GM21381 (cell line): ENCODE measurements at regions not wholly inside any gene's neighbourhood (a gene's known extent, or its start where the extent isn't known, plus 50 kb on each side); places are given as distances from the start of the nearest gene placed in this dataset.
A peak's percentile ranks its signal among the peaks of the same experiment; 100 is the strongest.

Experiments used
- ATAC-seq: cut with Tn5 transposase; IDR thresholded peaks from one replicate; pipeline ENCODE4 v1.9.1; 2021; ENCODE audit warnings: mild to moderate bottlenecking, moderate library complexity; ENCODE audit not compliant: unreplicated experiment

DNA sequence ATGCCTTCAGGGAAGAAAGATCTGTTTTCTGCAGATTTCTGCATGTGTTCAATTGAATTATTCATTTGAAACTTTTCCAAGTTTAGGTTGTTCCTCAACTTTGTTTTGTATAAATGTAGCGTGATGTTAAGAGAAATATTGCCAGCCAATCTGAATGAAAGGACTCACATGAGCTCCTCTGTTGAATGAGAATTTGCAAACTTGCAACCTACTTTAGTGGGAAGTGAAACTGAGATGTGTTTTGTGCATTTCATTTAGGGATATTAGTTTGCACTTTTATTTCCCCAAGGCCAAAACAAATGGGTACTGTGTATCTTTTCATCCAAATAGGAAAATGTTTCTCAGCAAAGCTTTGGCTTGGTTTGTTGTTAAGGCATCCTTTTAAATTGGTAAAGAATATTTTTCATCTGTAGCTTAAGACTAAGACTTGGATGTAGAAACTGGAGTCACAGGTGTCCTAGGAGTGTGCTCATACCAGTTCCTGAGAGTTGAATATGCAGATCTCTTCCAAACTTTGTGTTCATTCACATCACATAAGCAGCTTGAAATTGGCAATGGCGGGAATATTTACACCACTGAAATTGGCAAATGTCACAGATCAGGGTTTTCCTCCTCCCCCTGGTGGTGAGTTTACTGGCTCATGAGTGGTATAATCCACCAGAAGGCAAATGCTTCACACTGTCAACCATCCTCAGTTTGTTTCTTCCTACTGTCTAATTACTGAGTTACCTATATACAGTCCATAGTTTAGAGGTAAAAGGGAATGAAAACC lies 193.6 kb upstream of the BANK1 start:
- ATAC-seq = no peak

DNA sequence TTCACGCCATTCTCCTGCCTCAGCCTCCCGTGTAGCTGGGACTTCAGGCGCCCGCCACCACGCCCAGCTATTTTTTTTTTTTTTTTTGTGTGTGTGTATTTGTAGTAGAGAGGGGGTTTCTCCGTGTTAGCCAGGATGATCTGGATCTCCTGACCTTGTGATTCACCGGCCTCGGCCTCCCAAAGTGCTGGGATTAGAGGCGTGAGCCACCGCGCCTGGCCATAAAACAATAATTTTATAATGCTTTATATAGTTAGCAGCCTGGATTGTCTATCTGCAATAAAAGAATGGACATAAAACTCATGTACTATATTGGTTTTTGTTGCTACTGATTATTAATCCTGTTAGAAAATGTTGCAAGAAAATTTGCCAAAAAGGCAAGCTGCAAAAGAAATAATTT lies 195.9 kb upstream of the BANK1 start:
- ATAC-seq = no peak

DNA sequence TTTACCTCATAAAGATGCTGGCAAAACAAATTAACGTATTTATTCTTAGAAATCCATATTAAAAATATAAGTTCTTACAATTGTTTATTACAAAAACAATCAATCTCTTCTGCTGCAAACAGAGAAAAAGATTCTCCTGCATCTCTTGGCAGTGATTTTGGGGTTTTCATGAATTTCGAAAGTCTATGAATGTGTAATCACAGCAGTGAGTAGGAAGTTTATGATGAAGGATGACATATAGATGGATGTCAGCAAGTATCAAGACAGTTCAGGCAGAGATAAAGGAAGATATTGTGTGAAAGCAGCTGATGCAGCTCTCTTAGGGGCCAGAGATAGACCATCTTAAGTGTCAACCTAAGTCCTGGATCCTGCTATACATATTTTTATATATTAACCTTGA lies 196.9 kb upstream of the BANK1 start:
- no peak for ATAC-seq

DNA sequence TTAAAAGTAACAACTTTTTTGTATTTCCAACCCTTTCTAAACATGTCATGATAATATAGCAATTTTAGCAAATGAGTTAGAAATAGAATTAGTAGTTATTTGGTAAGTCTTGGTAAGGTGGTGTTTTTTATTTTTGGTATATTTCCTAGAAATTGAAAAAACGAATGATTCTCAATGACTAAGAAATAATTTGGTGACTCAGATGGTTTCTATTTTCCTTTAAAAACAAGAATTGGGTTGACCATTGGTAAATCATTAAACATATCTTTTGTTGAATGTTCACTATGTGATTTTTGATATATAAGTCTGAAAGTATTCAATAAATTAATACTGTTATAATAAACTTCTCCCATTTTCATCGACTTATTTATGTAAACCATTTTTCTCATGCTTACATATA lies 206.2 kb upstream of the BANK1 start:
- no peak for ATAC-seq

DNA sequence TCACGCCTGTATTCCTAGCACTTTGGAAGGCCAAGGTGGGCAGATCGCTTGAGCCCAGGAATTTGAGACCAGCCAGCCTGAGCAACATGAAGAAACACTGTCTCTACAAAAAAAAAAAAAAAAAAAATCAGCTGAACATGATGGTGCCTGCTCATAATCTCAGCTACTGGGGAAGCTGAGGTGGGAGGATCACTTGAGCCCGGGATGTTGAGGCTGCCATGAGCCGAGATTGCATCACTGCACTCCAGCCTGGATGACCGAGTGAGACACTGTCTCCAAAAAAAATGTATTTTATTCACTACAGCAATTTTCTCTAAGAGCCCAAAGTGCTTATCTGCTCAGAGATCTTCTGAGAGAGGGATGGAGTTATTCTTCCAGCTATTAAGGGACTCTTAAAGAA lies 215.8 kb upstream of the PPP3CA start:
- no peak for ATAC-seq

DNA sequence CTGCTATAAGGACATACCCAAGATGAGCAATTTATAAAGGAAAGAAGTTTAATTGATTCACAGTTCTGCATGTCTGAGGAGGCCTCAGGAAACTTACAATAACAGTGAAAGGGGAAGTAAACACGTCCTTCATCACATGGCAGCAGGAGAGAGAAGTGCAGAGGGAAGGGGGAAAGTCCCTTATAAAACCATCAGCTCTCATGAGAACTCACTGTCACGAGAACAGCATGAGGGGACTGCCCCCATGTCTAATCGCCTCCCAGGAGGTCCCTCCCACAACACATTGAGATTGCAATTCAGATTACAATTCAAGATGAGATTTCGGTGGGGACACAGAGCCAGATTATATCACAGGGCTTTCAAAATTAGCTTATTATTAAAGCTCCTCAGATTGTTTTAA lies 209.5 kb upstream of the PPP3CA start:
- no peak for ATAC-seq

DNA sequence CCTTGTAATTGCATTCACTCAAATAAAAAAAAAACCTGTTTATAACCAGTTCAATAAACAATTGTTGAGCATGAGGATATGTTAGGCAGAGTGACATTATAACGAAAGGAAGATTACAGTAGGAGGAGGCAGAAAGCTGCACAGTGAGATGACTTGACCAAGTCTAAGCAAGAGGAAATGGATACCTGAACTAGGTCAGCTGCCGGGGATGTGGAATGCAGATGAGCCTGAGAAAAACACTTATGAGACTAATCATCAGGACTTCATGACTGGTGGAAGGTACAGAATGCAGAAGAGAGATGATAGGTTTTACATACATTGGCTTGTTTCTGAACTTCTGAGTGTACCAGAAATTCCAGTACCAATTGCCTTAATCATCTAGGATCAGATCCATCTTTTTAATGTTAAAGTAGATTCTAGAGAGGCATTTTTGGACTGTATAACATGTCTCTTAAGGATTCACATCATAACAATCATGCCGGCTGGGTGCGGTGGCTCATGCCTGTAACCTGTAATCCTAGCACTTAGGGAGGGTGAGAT lies 208.1 kb upstream of the PPP3CA start:
- ATAC-seq = no peak

DNA sequence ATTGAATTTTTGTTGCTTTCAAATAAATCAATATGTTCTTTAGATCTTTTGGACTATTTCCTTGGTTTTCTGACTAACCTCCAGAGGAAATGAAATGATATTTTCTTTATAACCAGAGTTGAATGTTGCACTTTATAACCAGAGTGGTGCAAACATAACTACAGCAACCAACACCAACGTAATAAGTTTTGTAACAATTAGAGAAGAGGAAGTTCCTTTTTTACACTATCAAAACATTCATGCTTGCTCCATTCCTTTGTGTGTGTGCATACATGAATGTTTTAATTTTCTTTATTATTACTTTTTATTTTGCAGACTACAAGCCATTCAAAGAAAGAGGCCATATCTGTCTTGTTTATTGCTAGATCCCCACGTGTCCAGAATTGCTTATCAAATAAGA lies 193.0 kb upstream of the PPP3CA start:
- no peak for ATAC-seq

DNA sequence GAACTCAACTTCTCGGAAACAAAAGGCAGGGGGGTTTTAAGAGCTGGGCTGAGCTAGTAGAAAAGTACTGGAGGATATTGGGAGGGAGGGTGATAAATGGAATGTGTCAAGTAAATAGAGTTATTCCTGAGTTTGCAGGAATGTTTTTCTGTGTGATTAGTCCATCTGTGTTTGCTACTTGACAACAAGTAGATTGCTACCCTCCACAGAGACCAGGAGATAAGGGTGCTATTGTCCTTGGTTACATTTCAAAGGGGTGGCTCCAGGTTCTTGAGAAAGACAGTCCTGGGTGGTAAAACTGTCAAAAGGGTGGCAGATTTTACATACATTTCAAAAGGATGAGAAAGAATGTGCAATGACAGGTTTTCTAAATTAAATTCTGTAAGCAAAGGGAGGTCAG lies 181.2 kb upstream of the PPP3CA start:
- no peak for ATAC-seq

DNA sequence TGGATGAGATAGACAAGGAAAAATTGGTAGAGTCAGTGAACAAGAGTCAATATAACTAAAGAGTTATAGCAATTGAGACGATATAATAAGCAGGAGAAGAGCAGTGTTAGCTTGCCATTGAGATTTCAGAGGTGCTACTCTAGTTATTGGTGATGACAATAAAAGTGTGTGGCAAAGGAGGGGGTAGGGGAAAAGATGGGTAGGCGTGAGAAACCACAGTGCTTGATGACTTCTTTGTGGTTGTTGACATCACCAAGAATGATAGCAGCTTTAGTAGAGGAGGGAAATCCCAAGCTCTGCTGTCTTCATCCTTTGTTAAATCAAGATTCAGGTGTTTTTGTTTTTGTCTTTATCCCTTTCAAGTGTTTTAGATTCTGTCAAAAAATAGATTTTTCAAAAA lies 179.9 kb upstream of the PPP3CA start:
- peak; percentile 99 for ATAC-seq

DNA sequence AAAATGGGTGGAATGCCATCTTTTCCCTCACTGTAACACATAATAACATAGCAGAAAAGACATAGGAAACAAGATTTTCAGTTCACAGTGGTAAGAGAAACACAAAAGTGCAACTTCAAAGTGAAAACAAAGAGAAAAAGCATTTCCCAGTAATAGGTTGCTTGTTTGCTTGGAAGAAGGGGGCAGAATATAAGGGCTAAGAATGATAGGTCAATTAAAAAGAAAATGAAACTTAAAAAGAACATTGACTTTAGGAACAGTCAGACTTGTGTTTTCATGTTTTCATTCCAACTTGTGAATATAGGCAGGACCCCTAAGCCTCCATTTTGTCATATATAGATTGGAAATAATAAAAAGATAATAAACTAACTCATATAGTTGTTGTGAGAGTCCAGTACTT lies 168.2 kb upstream of the PPP3CA start:
- no peak for ATAC-seq

DNA sequence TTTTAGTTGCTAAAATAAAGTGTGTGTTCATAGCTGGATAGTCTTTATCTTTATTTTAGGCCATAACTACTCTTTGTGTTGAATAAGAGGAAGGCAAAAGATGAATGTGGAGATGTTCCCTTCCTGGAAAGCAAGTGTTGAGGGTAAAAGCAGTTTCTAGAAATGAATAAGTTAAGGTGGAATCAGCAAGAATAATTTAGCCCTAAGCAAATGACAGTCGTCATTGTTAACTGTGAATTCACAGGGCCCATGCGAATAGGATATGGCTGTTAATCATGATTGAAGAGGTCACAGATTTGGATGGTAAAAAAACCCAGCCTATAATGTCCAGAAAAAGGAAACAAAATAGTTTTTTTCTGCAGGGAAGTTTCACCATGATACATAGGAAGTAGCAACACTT lies 167.8 kb upstream of the PPP3CA start:
- ATAC-seq = no peak

DNA sequence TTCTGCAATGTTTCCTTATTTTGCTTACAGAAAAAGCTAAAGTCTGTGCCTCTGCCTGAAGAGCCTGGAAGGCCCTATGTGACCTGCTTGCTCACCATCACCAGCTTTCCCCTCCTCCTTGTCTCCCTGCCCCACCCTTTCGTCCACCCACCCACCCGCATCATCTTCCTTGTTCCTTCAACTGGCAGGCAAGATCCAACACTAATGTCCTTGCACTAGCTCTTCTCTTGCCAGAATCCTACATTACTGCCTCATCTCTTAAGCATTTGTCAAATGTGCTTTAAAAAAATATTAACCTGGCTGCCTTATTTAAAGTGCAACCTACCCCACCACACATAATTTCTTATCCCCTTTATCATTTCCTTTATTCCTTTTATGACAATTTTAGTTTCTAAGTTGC lies 165.1 kb upstream of the PPP3CA start:
- no peak for ATAC-seq

DNA sequence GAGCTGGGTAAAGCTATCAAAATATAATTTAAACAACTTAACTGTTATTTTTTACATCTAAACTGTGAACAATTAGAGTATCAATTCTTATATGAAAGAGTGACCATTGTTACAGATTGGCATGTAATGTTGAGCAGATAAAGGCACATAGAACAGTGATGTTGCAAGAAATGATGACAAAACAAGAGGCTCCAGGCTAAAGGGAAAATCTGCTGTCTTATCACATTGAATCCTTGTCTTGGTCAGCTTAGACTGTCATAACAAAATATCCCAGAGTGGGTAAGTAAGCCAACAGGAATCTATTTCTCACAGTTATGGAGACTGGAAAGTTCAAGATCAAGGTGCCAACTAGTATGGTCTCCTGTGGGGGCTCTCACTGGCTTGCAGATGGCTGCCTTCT lies 154.1 kb upstream of the PPP3CA start:
- no peak for ATAC-seq

DNA sequence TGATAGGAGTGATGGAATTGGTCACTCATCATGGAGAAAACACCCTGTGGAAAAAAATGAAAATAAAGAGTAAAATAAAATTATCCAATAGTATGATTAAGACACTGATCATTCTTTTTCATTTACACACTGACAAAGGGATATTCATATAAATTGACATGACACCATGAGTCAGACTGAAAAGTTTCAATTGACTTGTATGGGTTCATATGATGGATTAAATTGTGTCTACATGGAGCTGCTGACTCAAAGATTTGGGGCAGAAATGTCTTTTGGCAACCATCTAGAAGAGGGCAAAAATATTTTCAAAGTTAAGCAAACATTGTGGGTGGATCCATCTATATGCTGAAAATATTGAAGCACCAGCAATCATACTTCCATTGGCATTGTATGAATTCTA lies 153.4 kb upstream of the PPP3CA start:
- no peak for ATAC-seq

DNA sequence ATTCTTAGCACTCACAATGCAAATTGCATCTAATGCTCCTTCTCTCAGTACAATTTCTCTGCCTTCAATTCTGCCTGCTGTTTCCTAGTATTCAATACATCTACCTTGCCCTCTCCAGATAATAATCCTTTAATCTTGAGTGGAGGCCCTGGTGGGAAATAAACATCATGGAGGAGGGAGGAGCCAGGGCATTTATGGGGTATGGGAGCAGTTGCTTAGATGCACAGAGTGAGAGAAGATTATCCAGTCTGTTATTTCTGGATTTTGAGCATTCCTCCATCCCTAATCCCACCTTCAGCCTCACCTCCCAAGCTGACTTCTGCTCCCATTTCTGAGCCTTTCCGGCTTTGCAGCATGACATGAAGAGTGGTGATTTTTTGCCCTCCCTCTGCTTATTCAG lies 127.9 kb upstream of the PPP3CA start:
- ATAC-seq = no peak

DNA sequence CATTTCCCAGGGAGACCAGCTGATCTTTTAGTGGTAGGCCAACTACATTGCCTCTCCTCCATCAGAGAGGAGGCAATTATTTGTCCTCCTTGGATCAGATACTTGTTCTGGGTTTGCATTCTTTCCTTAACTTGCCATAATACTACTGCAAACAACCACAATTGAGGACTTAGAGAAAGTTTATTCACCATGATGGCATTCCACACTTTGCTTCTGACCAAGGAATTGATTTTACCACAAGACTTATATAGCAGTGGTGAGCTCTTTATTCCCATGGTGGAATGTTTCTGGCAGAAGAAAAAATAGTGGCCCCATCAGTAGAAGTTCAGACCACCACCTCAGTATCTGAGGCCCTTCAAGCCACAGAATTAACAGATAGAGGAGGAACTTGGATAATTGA lies 123.9 kb upstream of the PPP3CA start:
- ATAC-seq = no peak

DNA sequence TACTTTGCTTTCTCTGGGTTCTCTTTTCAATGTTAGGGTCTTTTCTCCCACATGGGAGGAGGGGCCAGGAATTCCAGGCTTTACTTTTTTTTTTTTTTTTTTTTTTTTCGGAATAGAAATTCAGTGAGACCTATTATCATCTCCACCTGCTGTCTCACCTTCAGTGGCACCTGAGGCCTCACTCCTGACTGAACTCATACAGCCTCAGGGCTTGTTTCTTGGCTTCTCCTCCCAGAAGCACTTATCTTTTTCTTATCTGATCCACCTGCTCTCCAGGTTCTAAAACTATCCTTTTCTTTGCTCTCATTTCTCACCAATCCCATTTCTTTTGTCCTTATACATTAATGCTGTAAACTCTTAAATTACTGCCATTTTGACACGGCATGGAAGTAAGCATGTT lies 117.3 kb upstream of the PPP3CA start:
- ATAC-seq = no peak

DNA sequence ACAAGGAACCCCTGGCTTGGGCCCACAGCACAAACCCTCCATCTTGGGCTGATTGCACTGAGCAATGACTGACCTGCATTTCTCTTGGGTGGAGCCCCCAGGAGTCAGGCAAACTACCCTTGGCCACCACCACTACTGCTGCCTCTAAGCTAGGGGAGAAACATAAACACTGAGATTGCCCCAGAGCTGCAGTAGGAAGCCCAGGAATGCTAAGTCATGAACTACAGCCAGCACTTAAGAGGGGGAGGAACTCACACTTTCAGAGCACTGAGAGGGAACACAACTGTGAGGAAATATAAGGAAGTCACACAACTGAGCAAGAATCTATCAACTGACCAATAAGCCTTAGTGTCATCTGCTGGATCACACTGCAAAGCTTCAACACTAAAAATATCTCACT lies 111.6 kb upstream of the PPP3CA start:
- no peak for ATAC-seq

DNA sequence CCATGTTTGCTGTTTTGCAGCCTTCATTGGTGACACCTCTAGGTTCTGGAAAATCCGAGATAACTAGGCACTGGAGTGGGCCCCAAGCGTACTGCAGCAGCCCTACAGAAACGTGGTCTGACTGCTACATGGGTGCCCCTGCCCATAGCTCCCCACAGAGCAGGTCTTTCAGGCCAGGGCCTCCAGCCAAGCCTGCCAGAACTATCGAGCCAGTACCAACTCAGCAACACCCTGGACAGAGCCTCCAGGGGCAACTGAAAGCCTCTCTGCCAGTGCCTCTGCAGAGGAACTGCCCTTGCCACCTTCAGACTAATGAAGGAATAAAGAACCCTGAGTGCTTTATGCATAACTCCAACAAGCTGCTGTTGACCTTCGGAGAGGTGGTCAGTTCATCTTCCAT lies 111.1 kb upstream of the PPP3CA start:
- no peak for ATAC-seq

DNA sequence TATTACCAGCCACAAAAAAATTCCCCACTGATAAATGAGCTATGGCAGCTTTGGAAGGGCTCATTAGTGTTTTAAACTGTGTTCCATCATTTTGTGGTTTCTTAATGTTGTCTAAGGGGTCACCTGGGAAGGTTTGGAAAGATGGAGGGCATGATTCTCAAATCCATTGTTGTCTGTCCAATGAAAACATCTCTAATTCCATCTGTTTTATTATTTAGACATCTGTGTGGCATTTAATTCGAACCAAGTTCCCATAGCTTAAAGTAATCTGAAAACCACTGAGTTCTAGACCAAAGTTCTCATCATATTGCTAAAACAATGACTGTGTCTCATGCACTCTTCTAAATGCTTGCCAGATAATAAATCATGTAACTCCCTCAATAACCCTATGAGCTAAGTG lies 103.8 kb upstream of the PPP3CA start:
- ATAC-seq = no peak

DNA sequence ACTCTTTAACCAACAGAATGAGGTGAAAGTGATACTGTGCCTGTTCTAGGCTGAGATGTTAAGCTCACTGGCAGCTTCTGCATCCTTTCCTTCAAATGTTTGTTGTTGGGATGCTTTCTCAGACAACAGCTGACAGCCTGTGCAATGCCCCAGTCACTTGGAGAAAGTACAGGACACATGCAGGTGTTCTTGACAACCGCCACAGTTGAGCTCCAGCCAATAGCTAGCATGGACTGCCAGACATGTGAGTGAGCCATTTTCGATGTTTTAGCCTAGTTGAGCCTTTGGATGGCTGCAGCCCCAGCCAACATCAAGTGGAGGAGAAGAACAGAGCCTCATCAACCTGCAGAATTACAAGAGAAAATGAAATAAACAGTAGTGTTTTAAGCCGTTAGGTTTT lies 94.1 kb upstream of the PPP3CA start:
- ATAC-seq = no peak

DNA sequence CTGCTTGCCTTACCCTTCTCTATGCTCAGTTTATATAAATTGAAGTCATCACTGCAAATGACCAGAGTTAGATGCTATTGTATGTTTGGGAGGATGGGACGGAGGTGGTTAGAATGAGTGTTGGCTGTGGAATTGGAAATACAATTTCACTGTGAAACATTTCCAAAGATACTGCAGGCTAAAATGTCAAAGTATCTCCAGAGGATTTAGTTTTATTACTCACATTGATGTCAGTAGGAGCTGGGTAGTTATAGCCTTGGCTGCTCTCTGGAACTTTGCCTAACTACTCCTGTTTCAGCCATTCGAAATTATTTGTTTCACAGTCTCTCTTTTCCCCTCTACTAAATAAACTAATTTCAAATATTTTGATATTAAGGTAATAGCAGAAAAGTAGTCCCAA lies 92.6 kb upstream of the PPP3CA start:
- ATAC-seq = no peak
